SJCRH30 (cell line): ENCODE measurements at regions not wholly inside any gene's neighbourhood (a gene's known extent, or its start where the extent isn't known, plus 50 kb on each side); places are given as distances from the start of the nearest gene placed in this dataset.
"Not testable (repeated sequence)": the region's sequence is repeated elsewhere in the genome, so short reads cannot be mapped to it uniquely, and the experiment has no call there.

Experiments used
- DNase-seq, 2 experiments: peaks; one replicate each; pipeline ENCODE4 v3.0.0-alpha.2; 2015 to 2020
- H3K27ac ChIP-seq: fragments of 250-450 bp; sonication (Bioruptor Pico); 2 replicates; pipeline ENCODE4 v1.5.1; 2020; ENCODE audit warnings: mild to moderate bottlenecking, moderate library complexity
- H3K27me3 ChIP-seq: fragments of 250-450 bp; sonication (Bioruptor Pico); 2 replicates; pipeline ENCODE4 v1.5.1; 2020; ENCODE audit warnings: mild to moderate bottlenecking, moderate library complexity
- H3K36me3 ChIP-seq: fragments of 250-450 bp; sonication (Bioruptor Pico); 2 replicates; pipeline ENCODE4 v1.5.1; 2020; ENCODE audit warnings: mild to moderate bottlenecking, moderate library complexity
- H3K4me1 ChIP-seq: fragments of 250-450 bp; sonication (Bioruptor Pico); 2 replicates; pipeline ENCODE4 v1.5.1; 2020; ENCODE audit warnings: mild to moderate bottlenecking, moderate library complexity
- H3K4me3 ChIP-seq: fragments of 250-450 bp; sonication (Bioruptor Pico); 2 replicates; pipeline ENCODE4 v1.5.1; 2020; ENCODE audit warnings: mild to moderate bottlenecking, moderate library complexity
- H3K9me3 ChIP-seq: fragments of 250-450 bp; sonication (Bioruptor Pico); replicated peaks from 2 replicates; pipeline ENCODE4 v1.5.1; 2020; ENCODE audit warnings: mild to moderate bottlenecking, moderate library complexity

GRCh38 chr18:42549596-42549995, 565.9 kb downstream of the RIT2 start:
- no peak for DNase-seq
- Histone ChIP-seq H3K9me3 (no peaks in the 10 kb centered on the region), H3K4me3 (no peak overlapping the region), H3K27ac (no peak overlapping the region), H3K4me1 (no peaks in the 10 kb centered on the region), H3K36me3 (no peaks in the 10 kb centered on the region), H3K27me3 (no peaks in the 10 kb centered on the region)

- H3K36me3 ChIP-seq, DNase-seq, H3K27me3 ChIP-seq, H3K4me1 ChIP-seq, H3K9me3 ChIP-seq, H3K4me3 ChIP-seq, H3K27ac ChIP-seq: not testable (repeated sequence)
Measured at GRCh38 chr18:42552559-42552958, 562.9 kb downstream of the RIT2 start.

GRCh38 chr18:42559069-42559690, 556.3 kb downstream of the RIT2 start:
- Histone ChIP-seq H3K27ac (no peak overlapping the region), H3K9me3 (no peaks in the 10 kb centered on the region), H3K36me3 (no peaks in the 10 kb centered on the region), H3K27me3 (no peaks in the 10 kb centered on the region), H3K4me3 (no peak overlapping the region), H3K4me1 (no peaks in the 10 kb centered on the region)
- DNase-seq, result no peak

- Histone ChIP-seq H3K4me1 (no peaks in the 10 kb centered on the region), H3K4me3 (no peak overlapping the region)
- no peak for DNase-seq
Measured at GRCh38 chr18:42561521-42561920, 554.0 kb downstream of the RIT2 start.

GRCh38 chr18:42563995-42564394, 551.5 kb downstream of the RIT2 start:
- H3K9me3 ChIP-seq, result no peaks in the 10 kb centered on the region
- H3K36me3 ChIP-seq, result no peaks in the 10 kb centered on the region
- no peaks in the 10 kb centered on the region for H3K27me3 ChIP-seq
- no peaks in the 10 kb centered on the region for H3K4me1 ChIP-seq
- no peak overlapping the region for H3K27ac ChIP-seq
- no peak for DNase-seq
- no peak overlapping the region for H3K4me3 ChIP-seq

More at GRCh38 chr18:42561521-42561920, 554.0 kb downstream of the RIT2 start:
- Histone ChIP-seq H3K36me3 (no peaks in the 10 kb centered on the region), H3K27me3 (no peaks in the 10 kb centered on the region), H3K27ac (no peak overlapping the region), H3K9me3 (no peaks in the 10 kb centered on the region)

- H3K27ac ChIP-seq, result no peak overlapping the region
- DNase-seq, result peak in 1 of 2 experiments; percentile 29
- no peaks in the 10 kb centered on the region for H3K9me3 ChIP-seq
- H3K4me3 ChIP-seq, result no peak overlapping the region
- H3K27me3 ChIP-seq, result no peaks in the 10 kb centered on the region
- H3K36me3 ChIP-seq, result no peaks in the 10 kb centered on the region
- no peaks in the 10 kb centered on the region for H3K4me1 ChIP-seq
Measured at GRCh38 chr18:42564761-42565160, 550.7 kb downstream of the RIT2 start.

GRCh38 chr18:42568773-42569172, 546.7 kb downstream of the RIT2 start:
- H3K9me3 ChIP-seq, result no peaks in the 10 kb centered on the region
- H3K27me3 ChIP-seq, result no peaks in the 10 kb centered on the region
- no peak overlapping the region for H3K4me3 ChIP-seq
- DNase-seq, result no peak
- H3K4me1 ChIP-seq, result no peaks in the 10 kb centered on the region
- no peak overlapping the region for H3K27ac ChIP-seq
- H3K36me3 ChIP-seq, result no peaks in the 10 kb centered on the region

- Histone ChIP-seq H3K4me3 (no peak overlapping the region), H3K36me3 (no peaks in the 10 kb centered on the region), H3K4me1 (no peaks in the 10 kb centered on the region), H3K27me3 (no peaks in the 10 kb centered on the region), H3K9me3 (no peaks in the 10 kb centered on the region), H3K27ac (no peak overlapping the region)
- no peak for DNase-seq
Measured at GRCh38 chr18:42574871-42575270, 540.6 kb downstream of the RIT2 start.

- Histone ChIP-seq H3K27me3 (no peaks in the 10 kb centered on the region), H3K4me1 (no peaks in the 10 kb centered on the region), H3K27ac (no peak overlapping the region), H3K36me3 (no peaks in the 10 kb centered on the region), H3K4me3 (no peak overlapping the region), H3K9me3 (no peaks in the 10 kb centered on the region)
- no peak for DNase-seq
Measured at GRCh38 chr18:42576124-42576523, 539.4 kb downstream of the RIT2 start.

GRCh38 chr18:42578792-42579191, 536.7 kb downstream of the RIT2 start:
- Histone ChIP-seq H3K36me3 (no peaks in the 10 kb centered on the region), H3K27ac (no peak overlapping the region), H3K4me3 (no peak overlapping the region), H3K9me3 (no peaks in the 10 kb centered on the region), H3K27me3 (no peaks in the 10 kb centered on the region), H3K4me1 (no peaks in the 10 kb centered on the region)
- DNase-seq, result no peak

GRCh38 chr18:42582266-42582665, 533.2 kb downstream of the RIT2 start:
- Histone ChIP-seq H3K36me3 (no peaks in the 10 kb centered on the region), H3K27me3 (no peaks in the 10 kb centered on the region), H3K4me3 (no peak overlapping the region), H3K4me1 (no peaks in the 10 kb centered on the region), H3K27ac (no peak overlapping the region), H3K9me3 (no peaks in the 10 kb centered on the region)
- no peak for DNase-seq

GRCh38 chr18:42583283-42583731, 532.2 kb downstream of the RIT2 start:
- Histone ChIP-seq H3K4me1 (no peaks in the 10 kb centered on the region), H3K9me3 (no peaks in the 10 kb centered on the region), H3K27ac (no peak overlapping the region), H3K4me3 (no peak overlapping the region), H3K36me3 (no peaks in the 10 kb centered on the region), H3K27me3 (no peaks in the 10 kb centered on the region)
- DNase-seq, result no peak

GRCh38 chr18:42586601-42587000, 528.9 kb downstream of the RIT2 start:
- Histone ChIP-seq H3K4me3 (no peak overlapping the region), H3K36me3 (no peaks in the 10 kb centered on the region)

GRCh38 chr18:42588786-42589185, 526.7 kb downstream of the RIT2 start:
- no peak for DNase-seq
- Histone ChIP-seq H3K27me3 (no peaks in the 10 kb centered on the region), H3K4me1 (no peaks in the 10 kb centered on the region), H3K27ac (no peak overlapping the region), H3K4me3 (no peak overlapping the region), H3K36me3 (no peaks in the 10 kb centered on the region), H3K9me3 (no peaks in the 10 kb centered on the region)

More at GRCh38 chr18:42586601-42587000, 528.9 kb downstream of the RIT2 start:
- no peak overlapping the region for H3K27ac ChIP-seq
- no peaks in the 10 kb centered on the region for H3K9me3 ChIP-seq
- peak in 1 of 2 experiments; percentile 6 for DNase-seq
- H3K27me3 ChIP-seq, result no peaks in the 10 kb centered on the region
- H3K4me1 ChIP-seq, result no peaks in the 10 kb centered on the region

- no peaks in the 10 kb centered on the region for H3K9me3 ChIP-seq
- no peaks in the 10 kb centered on the region for H3K4me1 ChIP-seq
- H3K36me3 ChIP-seq, result no peaks in the 10 kb centered on the region
- DNase-seq, result no peak
- no peak overlapping the region for H3K4me3 ChIP-seq
- no peaks in the 10 kb centered on the region for H3K27me3 ChIP-seq
- H3K27ac ChIP-seq, result no peak overlapping the region
Measured at GRCh38 chr18:42604820-42605219, 510.7 kb downstream of the RIT2 start.

GRCh38 chr18:42606886-42607495, 508.5 kb downstream of the RIT2 start:
- Histone ChIP-seq H3K27me3 (no peaks in the 10 kb centered on the region), H3K9me3 (no peaks in the 10 kb centered on the region), H3K4me1 (no peaks in the 10 kb centered on the region), H3K4me3 (no peak overlapping the region), H3K27ac (no peak overlapping the region), H3K36me3 (no peaks in the 10 kb centered on the region)
- no peak for DNase-seq
